Stimulated activated CD8-positive, alpha-beta memory T cell treated with anti-CD3 and anti-CD28 coated beads, Interleukin-15, amount 100 ng/mL, for 1 hour (primary cell): ENCODE measurements at regions not wholly inside any gene's neighbourhood (a gene's known extent, or its start where the extent isn't known, plus 50 kb on each side); places are given as distances from the start of the nearest gene placed in this dataset.
"Not testable (repeated sequence)": the region's sequence is repeated elsewhere in the genome, so short reads cannot be mapped to it uniquely, and the experiment has no call there.

ENCODE experiments used
- DNase-seq: peaks from one replicate; pipeline ENCODE4 v3.0.0-alpha.2; 2020; ENCODE audit warnings: low read depth

GRCh38 chrX:40243755-40244515, 146.2 kb upstream of the BCOR start:
- DNase-seq, result no peak

DNA sequence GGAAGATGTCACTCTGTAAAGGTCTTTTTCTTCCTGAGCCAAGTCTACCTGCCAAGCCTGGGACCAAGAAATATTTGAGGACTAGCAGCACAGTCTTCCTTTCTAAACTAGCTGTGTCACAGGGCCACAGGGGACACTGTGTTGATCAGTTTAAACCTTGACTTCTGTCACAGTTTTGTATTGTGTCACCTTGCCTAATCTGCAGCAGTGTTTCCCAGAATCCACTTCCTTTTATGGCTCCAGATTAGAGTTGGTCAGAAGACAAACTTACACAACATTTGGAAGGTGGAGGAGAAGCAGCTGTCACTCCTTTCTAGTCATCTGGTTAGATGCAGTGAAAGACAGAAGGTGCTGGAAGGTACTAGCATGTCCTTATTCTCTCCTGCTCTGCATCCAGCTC, 143.1 kb upstream of the BCOR start:
- DNase-seq, result no peak

- DNase-seq, result no peak
Measured at GRCh38 chrX:40237731-40238178, 140.0 kb upstream of the BCOR start.

- no peak for DNase-seq
Measured at GRCh38 chrX:40230646-40231045, 132.9 kb upstream of the BCOR start.

DNA sequence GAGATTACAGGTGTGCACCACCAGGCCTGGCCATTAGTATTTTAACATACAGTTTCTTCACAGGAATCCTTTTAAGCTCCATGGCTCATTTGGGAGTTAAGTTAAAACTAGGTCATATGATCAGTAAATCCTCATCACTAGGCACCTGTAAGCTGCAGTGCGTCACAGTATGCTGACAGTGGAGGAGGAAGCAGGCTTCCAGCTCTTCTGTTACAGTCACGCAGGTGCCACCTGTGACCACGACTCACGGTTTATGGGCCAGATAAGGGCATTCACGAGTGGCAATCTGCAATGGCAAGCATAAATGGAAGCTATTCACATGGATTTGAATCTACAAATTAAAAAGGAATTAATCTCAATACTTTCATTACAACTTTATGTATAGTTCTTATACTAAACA, 129.4 kb upstream of the BCOR start:
- no peak for DNase-seq

- DNase-seq, result no peak
Measured at GRCh38 chrX:40224658-40225057, 126.9 kb upstream of the BCOR start.

- not testable (repeated sequence) for DNase-seq
Measured at GRCh38 chrX:40222612-40223011, 124.9 kb upstream of the BCOR start.

DNA sequence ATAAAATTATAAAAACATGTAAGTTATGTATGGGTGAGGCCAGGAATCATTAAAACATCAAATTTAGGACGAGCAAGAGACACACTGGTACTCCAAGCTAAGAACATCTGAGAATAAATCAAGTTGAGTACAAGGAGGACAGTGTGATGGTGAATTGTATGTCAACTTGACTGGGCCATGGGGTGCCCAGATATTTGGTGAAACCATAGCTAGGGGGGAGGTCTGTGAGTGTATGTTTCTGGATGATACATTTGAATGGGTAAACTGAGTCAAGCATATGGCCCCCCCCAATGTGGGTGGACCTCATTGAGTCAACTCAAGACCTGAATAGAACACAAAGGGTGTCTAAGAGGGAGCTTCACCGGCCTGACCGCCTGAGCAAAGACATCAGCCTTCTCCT, 115.3 kb upstream of the BCOR start:
- no peak for DNase-seq

DNA sequence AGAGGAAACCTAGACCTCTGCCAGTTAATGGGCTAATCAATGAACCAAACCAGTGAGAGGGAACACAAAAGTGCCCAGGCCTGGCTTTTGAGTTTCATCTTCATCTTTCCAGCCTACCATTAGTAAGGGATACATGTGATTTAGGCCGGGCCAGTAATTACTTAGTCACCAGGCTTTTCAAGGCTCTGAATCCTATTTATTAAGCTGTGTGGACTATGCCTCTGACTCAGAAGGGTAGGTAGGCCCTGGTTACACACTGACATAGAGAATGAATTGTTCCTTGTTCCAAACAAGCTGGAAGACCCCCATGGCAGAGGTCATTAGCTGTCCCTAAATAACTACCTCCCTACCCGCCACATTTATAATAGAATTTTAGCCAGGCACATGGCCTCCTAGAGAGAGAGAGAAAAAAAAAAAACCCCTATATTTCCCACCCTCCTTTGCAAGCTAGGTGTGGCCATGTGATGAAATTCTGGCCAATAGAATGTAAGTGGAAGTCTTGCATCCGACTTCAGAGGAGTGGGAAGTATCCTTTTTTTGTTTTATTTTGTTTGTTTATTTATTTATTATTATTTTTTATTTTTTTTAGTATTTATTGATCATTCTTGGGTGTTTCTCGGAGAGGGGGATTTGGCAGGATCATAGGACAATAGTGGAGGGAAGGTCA, 112.3 kb upstream of the BCOR start:
- DNase-seq, result no peak

GRCh38 chrX:40207626-40208025, 109.9 kb upstream of the BCOR start:
- DNase-seq, result no peak

- DNase-seq, result no peak
Measured at GRCh38 chrX:40205471-40205870, 107.7 kb upstream of the BCOR start.

GRCh38 chrX:40202456-40202855, 104.7 kb upstream of the BCOR start:
- no peak for DNase-seq

- no peak for DNase-seq
Measured at GRCh38 chrX:40201329-40201885, 103.6 kb upstream of the BCOR start.

DNA sequence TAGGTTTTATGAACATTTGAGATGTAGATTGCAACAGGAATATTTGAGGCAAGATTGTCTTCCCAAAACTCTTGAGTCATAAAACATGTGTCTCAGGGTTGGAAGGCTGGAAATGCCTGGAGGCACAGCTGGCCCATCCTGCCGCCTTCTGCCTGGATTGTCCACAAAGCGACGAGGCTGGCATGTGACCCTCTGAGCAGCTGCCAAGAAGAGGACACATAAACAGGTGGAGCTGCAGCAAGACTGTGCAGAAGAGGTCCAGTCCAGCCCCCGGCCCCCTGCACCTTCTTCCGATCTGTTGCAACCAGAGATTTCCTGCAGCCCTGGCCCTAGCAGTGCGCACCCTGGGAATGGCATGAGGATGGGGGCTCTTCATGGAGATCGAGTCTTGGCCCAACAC, 101.9 kb upstream of the BCOR start:
- DNase-seq, result no peak

- DNase-seq, result no peak
Measured at GRCh38 chrX:40197071-40197470, 99.3 kb upstream of the BCOR start.

- DNase-seq, result no peak
Measured at GRCh38 chrX:40195368-40195767, 97.6 kb upstream of the BCOR start.

DNA sequence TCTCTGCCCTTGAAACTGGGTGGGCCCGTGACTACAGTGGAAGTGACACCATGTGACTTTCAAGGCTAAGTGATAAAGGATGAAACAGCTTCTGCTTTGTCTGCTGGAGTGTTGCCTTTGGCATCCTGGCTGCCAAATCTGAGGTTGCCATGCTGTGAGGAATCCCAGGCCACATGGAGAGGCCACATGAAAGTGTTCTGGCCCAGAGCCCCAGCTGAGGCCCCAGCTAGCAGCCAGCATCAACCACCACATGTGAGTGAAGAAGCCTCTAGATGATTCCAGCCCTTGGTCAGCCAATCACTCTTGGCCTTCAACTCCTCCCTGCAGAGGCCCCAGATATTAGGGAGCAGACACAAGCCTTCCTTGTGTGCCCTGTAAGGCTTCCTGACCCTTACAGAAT, 94.4 kb upstream of the BCOR start:
- no peak for DNase-seq

DNA sequence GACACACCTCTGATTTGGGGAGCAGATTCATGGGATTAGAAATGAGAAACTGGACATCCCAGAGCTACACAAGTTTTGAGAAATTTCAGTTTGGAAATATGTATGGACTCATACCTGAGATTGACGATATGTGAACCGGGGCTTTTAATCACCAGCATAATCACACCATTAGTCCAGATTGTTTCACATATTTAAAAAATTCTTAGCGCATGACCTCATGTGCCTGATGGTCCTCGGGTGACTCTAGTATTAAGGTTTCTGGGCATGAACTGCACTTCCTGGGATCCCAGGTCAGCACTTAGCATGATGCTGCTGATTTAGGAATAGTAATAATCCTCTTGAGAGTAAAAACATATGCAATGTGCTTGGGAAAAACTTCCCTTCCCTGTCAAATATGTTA, 91.9 kb upstream of the BCOR start:
- DNase-seq, result no peak

DNA sequence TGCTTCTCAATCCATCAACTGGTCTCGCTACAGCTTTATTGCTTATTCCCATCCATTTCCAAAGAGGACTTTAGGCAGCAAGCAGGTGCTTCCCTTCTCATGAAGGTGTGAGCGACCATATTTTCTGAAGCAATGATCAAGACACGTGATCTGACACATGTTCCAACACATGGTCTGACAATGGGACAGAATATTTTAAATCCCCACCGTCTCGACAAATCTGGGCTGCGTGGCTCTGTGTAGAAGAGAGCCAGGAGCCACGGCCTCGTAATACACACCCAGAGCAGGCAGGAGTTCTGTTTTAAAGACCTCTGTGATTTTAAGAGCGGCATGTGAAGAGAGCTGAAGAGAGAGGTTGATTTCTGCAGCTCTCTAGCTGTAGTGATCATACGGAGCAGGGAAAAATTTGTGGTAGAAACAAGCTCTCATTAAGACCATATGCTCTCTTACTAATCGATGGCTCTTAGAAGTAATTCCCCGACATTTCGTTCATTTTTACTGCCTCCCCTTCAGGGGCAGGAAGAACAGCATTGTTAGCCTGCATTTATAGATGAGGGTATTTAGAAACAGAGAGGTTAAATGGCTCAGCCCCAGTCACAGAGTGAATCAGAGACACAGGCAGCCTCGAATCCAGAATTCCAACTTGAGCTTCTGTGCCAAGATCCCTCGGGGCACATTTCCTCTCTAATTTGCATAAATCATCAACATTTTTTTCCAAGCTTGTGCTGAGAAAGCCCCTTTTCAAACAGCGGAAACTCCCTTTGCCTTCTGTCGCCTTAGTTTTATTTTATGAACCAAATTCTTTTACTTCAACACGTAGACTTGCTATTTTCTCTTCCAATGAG, 91.0 kb upstream of the BCOR start:
- DNase-seq, result no peak

- DNase-seq, result no peak
Measured at GRCh38 chrX:40184968-40185367, 87.2 kb upstream of the BCOR start.

GRCh38 chrX:40182615-40183014, 84.9 kb upstream of the BCOR start:
- no peak for DNase-seq

- DNase-seq, result no peak
Measured at GRCh38 chrX:40182095-40182494, 84.3 kb upstream of the BCOR start.

DNA sequence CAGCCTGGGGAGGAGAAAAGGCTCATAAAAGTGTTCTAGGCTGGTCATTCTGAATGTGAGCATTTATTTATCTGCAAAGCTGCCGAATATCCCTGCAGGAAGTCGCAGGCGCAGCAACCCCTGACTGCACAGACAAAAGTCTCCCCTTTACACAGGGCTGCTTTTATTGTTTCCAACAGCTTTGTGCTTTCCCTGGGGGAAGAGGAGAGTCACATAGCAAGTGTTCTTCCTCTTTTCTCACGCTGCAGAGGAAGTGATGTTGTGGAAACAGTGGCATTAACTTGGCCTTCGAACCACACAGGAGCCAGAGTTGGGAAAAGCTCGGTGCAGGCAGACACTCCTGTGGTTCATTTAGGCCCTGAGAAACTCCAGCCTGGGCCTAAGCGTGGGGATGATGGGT, 81.5 kb upstream of the BCOR start:
- no peak for DNase-seq
